ENCODE measurements at regions not wholly inside any gene's neighbourhood (a gene's known extent, or its start where the extent isn't known, plus 50 kb on each side); places are given as distances from the start of the nearest gene placed in this dataset.

DNA sequence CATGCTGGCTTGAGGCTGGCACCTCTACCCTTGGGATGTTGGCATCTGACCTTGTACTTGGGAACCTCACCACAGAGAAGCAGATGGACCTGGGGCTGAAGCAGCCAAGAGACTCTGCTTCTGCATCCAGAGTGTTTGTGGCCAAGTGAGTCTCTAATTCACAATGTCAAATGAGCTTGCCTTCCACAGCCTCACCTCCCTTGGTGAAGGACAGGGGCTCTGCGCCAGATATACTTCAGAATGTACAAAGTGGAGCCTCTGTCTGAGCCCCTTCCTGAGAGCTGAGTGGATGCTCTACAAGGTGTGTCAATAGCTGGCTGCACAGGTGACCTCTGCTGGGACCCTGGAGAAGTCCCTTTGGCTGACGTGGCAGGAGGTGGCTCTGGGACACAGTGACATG lies 508.9 kb downstream of the CDH26 start:
- no peak for DNase-seq
- TF ChIP-seq, protein P1, sequence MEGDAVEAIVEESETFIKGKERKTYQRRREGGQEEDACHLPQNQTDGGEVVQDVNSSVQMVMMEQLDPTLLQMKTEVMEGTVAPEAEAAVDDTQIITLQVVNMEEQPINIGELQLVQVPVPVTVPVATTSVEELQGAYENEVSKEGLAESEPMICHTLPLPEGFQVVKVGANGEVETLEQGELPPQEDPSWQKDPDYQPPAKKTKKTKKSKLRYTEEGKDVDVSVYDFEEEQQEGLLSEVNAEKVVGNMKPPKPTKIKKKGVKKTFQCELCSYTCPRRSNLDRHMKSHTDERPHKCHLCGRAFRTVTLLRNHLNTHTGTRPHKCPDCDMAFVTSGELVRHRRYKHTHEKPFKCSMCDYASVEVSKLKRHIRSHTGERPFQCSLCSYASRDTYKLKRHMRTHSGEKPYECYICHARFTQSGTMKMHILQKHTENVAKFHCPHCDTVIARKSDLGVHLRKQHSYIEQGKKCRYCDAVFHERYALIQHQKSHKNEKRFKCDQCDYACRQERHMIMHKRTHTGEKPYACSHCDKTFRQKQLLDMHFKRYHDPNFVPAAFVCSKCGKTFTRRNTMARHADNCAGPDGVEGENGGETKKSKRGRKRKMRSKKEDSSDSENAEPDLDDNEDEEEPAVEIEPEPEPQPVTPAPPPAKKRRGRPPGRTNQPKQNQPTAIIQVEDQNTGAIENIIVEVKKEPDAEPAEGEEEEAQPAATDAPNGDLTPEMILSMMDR (IDR thresholded peaks at IDR 0.05; ENCODE audit: low read depth, low read length, missing control alignments): no peak
- in situ Hi-C loops (cut with HindIII; ENCODE audit: low pct_ligation_motif_present, low sequenced_read_pairs): no loop called here
- Histone ChIP-seq H3K4me3 (ENCODE audit: low read depth, low read length) (no peak overlapping the region), H3K36me3 (replicated peaks) (no peaks in the 10 kb centered on the region), H3K27me3 (replicated peaks) (no peaks in the 10 kb centered on the region), H3K27ac (no peak overlapping the region)

- Histone ChIP-seq H3K27ac (no peak overlapping the region), H3K4me3 (ENCODE audit: low read depth, low read length) (no peak overlapping the region), H3K36me3 (replicated peaks) (no peaks in the 10 kb centered on the region), H3K27me3 (replicated peaks) (no peaks in the 10 kb centered on the region)
- TF ChIP-seq, protein P1 (IDR thresholded peaks at IDR 0.05; ENCODE audit: low read depth, low read length, missing control alignments): no peak
- no peak for DNase-seq
- in situ Hi-C loops (cut with HindIII; ENCODE audit: low pct_ligation_motif_present, low sequenced_read_pairs): no loop called here
Measured at GRCh38 chr20:60467771-60468170, 509.5 kb downstream of the CDH26 start.

DNA sequence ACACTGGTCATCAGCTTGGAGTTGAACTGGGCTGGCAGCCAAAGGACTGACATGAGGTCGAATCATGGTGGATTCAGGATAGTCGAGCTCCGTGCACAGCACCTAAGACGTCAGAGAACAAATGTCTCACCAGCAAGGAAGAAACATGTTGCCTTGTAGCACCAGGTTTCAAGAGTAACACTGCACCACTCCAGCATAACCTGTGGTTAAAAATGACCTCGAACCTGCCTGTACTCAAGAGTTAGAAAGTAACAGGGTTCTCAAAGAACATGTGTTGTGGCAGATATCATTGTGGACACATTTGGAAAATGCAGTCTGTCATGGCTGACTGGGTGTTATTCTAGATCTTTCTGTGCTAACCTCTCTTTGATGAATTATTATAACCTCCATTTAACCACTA lies 511.6 kb downstream of the CDH26 start:
- in situ Hi-C loops (cut with HindIII; ENCODE audit: low pct_ligation_motif_present, low sequenced_read_pairs): no loop called here
- Histone ChIP-seq H3K4me3 (ENCODE audit: low read depth, low read length) (no peak overlapping the region), H3K36me3 (replicated peaks) (no peaks in the 10 kb centered on the region), H3K27ac (no peak overlapping the region), H3K27me3 (replicated peaks) (no peaks in the 10 kb centered on the region)
- DNase-seq: no peak
- TF ChIP-seq, protein P1 (IDR thresholded peaks at IDR 0.05; ENCODE audit: low read depth, low read length, missing control alignments): no peak

DNA sequence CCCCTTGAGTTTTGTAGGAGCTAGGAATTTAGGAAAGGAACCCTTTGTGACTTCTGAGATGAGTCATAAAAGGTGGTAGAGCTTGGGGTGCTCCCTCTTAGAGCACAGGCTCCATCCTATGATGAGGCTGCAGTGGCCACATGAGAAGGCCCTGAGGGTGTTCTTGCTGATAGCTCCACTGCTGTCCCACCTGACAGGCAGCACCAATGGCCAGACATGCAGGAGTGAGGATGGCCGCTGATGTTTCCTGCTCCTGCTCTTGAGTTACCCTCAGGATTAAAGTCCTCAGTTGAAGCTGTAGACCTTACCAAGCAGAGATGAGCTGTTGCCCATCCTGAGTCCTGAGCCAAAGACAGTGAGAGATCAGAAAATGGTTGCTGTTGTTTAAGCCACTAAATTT lies 512.1 kb downstream of the CDH26 start:
- DNase-seq: no peak
- Histone ChIP-seq H3K36me3 (replicated peaks) (no peaks in the 10 kb centered on the region), H3K27ac (no peak overlapping the region), H3K4me3 (ENCODE audit: low read depth, low read length) (no peak overlapping the region), H3K27me3 (replicated peaks) (no peaks in the 10 kb centered on the region)
- in situ Hi-C loops (cut with HindIII; ENCODE audit: low pct_ligation_motif_present, low sequenced_read_pairs): no loop called here
- TF ChIP-seq, protein P1 (IDR thresholded peaks at IDR 0.05; ENCODE audit: low read depth, low read length, missing control alignments): no peak

DNA sequence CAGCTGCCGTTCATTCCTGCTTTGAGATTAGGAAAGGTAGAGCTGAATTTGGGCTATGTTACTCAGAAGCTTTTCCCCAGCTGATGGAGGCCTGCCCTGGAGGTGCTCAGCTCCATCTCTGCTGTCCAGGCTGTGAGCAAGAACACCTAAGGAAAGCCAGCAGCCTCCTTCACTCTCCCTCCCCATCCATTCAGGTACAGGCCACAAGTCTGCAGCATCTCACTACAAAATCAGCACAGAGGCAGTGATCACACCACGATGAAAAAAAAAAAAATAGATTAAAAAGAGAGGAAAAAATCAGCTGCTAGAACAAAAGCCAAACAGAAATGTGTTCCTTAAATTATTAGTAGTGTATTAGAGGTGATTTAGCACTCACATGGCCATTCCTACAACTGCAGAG lies 515.0 kb downstream of the CDH26 start:
- in situ Hi-C loops (cut with HindIII; ENCODE audit: low pct_ligation_motif_present, low sequenced_read_pairs): no loop called here
- TF ChIP-seq, protein P1 (IDR thresholded peaks at IDR 0.05; ENCODE audit: low read depth, low read length, missing control alignments): no peak
- Histone ChIP-seq H3K36me3 (replicated peaks) (no peaks in the 10 kb centered on the region), H3K4me3 (ENCODE audit: low read depth, low read length) (no peak overlapping the region), H3K27me3 (replicated peaks) (no peaks in the 10 kb centered on the region), H3K27ac (no peak overlapping the region)
- DNase-seq: no peak

DNA sequence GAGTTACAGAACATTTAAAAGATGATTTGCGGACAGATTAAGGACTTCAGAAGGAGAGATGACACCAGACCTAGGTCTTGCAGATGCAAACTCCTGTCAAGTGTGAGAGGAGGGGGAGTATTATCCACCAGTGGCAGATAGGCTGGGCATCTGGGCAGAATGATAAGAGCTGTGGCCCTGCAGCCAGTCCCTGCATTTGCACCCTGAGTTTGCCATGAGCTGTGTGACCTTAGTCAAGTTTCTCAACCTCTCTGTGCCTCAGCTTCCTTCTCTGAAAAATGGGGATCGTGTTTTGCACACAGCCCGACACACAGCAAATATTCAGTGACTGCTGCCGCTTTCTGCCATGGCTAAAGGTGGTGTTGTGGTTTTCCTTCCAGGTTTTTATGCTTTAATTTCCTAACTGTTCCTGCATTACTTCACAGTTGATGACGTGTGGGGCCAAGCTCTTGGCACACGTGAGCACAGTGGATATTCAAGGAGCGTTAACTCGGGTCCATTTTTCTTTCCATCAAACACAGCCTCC lies 516.2 kb downstream of the CDH26 start:
- no peak for DNase-seq
- Histone ChIP-seq H3K27ac (no peak overlapping the region), H3K4me3 (ENCODE audit: low read depth, low read length) (no peak overlapping the region), H3K27me3 (replicated peaks) (no peaks in the 10 kb centered on the region), H3K36me3 (replicated peaks) (no peaks in the 10 kb centered on the region)
- TF ChIP-seq, protein P1 (IDR thresholded peaks at IDR 0.05; ENCODE audit: low read depth, low read length, missing control alignments): no peak
- in situ Hi-C loops (cut with HindIII; ENCODE audit: low pct_ligation_motif_present, low sequenced_read_pairs): no loop called here
